HG03520 (cell line): ENCODE measurements at regions not wholly inside any gene's neighbourhood (a gene's known extent, or its start where the extent isn't known, plus 50 kb on each side); places are given as distances from the start of the nearest gene placed in this dataset.

ENCODE experiments used
- ATAC-seq: cut with Tn5 transposase; IDR thresholded peaks from one replicate; pipeline ENCODE4 v1.9.1; 2021; ENCODE audit warnings: mild to moderate bottlenecking, moderate library complexity; ENCODE audit not compliant: unreplicated experiment

DNA sequence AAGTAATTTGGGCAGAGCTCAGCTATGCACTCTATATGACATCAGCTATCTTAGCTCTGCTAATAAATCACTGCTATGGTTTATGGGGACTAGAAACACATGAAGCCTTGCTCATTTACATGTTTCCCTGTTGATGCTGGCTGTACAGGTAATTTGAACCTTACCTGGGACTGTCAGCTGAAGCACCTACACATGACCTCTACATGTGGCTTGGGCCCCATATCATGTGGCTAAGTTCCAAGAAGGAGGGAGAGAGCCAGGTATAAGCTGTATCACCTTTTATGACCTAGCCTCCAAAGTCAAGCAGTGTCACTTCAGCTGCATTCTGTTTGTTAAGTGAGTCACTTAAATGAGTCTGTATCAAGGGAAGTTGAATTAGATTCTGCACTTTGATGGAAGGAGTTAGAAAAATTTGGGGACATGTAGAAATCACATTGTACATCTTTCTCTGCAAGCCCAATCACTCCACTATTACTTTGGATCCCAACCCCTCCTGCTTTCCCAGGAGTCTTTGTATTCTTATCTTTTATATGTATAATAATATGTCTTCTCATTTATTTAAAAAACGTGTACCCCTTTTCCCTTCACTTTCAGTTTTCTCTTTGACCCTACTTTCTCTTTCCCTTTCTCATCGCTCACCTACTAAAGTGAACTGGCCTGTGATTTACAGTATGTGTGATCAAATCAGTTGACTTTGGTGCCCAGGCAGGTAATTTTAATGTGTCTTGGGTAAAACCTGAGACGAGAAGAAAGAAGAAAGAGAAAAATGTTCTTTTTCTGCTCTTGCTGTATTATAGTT, 53.4 kb upstream of the PRKACB start:
- peak; percentile 65 for ATAC-seq

DNA sequence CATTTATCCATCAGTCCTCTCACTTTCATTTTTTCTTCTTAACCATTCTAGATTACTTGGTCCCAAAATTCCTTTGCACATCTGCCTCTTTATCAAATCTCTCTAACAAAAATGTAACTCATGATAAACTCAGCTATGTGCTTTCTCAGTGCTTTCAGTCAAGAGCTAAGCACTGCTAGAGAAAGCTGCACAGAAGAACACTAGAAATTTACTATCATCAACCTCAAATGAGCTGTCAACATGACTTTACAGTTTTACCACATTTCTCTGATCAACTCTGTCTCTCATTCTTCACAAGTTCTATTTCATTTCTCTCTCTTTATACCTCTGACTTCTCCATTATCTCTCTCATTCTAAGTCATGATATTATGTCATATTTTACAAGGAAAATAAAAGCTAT, 54.2 kb upstream of the PRKACB start:
- no peak for ATAC-seq

DNA sequence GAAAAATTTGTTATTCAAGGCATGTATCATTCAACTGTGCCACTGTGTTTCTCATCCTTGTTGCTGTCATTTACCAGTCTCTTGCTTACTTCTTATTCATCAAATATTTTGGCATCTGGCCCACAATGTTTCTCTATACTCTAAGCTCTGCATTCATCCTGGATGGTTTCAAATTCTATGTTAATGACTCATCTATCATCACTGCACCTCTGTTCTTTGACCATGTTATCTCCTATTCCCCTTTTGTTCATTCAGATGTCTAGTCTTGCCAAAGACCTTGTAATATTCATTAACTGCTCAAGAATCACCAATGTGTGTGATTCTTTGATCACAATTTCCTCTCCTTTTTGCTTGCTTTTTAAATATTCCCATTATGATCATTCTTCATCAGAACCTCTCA, 54.6 kb upstream of the PRKACB start:
- no peak for ATAC-seq

DNA sequence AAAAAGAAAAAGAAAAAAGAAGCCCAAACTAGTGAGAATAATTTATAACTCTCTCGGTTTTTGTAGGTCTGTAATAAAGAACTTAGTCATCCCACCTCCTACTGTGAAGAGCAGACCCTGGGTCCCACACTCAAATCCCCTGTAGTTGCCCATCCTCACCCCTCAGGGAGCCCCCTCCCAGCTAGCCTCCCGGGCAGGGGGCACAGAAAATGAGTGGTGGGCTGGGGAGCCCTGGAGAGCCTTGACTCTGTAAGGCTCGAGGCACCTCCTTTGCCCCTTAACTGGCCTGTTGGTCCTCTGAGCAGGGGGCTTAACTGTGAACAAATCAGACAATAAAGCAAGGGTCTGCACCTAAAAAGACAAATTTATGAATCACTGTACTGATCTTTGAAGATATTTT, 57.5 kb upstream of the PRKACB start:
- ATAC-seq: no peak

DNA sequence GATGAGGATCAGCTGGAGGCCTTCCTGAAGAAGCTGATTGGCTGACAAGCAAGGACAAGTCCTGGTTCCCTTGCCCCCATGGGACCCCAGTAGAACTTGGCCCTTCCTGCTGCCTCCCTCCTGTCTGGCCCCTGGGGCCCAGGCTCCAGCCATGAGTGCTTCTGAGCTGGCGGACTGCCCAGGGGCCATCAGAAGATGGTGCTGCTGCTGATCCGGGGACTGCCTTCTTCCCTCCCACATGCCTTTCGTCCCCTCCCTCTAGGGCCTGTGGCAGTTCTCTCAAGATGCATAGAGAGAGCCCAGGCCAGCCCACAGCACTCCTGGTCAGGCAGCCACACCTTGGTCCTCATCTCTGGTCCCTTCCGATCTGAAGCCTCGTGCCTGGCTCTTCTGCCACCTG, 57.9 kb upstream of the PRKACB start:
- no peak for ATAC-seq

DNA sequence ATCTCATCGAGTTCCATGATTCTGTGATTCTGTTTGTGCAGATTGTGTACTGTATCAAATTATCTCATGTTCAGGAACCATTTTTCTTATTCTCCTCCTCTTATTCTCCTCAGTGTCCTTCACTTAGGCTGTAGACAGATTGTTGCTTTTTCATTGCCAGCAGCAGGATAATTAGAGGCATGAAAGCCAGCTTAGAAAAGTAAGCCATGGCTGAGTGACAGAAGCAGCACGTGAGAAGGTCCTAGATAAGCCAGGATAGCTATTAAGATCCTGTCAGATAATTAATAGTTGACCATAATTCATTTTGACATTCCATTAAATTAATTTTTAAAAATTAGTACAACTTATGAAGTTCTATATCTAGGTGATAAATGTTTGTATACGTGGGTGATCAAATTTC, 60.8 kb upstream of the PRKACB start:
- ATAC-seq: no peak

DNA sequence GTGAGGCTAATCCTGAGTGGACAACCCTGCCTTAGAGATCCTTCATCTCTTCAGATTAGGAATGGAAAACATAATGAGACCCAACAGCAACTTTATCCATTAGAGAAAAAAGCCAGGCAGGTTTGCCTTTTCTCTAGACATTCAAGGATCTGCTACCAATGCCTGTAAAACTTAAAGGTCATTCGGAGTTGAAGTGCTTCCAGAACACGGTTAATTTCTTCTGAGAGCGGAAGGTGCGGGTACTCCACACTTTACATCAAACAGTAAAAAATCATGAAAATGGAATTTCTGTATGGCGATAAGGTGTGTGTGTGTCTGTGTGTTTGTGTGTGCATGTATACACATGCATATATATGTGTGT, 65.2 kb upstream of the PRKACB start:
- no peak for ATAC-seq

DNA sequence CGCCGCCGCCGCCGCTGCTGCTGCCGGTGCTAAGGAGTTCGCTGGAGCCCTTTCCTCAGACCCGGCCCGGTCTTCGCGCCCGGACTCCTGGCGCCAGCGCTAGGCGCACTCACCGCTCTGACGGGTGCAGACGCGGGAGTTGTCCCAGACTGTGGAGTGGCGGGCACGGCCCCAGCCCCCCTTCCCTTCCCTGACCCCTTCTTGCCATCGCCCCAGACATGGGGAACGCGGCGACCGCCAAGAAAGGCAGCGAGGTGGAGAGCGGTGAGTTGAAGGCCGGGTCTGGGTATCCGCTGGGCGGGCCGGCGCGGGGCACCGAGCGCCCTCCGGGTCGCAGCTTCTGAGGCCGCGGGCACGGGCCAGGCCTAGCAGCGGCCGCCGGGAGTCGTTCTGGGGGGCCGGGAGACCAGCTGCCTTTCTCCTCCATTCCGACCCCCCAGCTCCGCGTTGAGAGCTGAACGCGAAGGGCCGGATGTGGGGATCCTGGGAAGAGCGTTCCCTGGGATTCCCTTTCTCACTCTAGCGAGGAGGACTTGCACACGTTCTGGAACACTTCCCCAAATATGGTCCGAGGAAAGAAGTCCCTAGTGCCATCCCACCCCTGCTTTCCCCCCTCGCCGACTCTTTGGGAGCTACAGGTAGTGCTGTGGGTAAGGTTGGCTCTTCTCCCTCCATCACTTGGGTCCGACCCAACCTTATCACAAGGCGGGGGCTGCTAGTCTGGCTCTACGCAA, 65.8 kb upstream of the PRKACB start:
- ATAC-seq: peak; percentile 30

DNA sequence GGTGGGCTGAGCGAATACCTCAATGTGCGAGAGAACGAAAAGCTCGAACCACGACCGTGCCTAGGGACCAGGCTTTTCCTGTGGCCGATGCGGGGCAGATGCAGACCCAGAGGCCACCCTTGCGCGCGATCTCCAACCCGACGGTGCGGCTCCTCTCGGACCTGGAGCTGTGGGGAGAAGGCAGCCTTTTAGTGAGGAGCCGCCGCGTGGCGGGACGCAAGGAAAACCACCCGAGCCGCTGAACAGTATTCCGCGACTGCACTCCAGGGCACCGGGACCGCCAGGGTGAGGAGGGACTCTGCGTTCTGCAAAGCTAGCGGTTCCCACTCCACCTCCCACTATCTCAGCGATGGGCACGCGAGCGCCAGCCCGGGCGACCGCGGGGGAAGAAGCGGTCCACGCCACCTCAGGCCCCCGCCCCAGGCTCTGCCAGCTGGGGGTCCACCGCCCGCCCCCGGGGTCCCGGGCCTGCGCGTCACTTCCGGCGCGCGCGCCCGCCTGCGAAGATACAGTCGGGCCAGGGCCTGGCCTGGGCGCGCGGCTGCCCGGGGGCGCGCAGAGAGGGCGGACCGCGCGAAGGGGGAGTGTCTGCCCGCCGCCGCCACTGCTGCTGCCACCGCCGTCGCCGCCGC, 66.5 kb upstream of the PRKACB start:
- peak; percentile 93 for ATAC-seq

DNA sequence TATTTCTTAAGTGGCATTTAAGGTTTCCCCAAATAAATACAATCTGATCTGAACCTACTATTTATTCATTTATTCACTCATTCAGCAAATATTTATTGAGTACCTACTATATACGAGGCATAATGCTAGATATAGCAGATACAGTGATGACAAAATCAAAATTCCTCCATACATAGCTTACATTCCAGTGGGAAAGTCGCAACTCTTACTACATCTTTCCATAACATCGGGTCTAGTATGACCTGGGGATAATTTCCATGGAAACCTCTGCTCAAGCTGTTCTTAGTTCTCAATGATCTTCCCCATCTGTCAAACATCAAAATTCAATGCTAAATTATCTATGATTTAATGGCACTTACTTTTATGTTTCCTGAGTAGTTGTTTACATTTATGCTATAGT, 70.8 kb upstream of the PRKACB start:
- ATAC-seq: no peak

DNA sequence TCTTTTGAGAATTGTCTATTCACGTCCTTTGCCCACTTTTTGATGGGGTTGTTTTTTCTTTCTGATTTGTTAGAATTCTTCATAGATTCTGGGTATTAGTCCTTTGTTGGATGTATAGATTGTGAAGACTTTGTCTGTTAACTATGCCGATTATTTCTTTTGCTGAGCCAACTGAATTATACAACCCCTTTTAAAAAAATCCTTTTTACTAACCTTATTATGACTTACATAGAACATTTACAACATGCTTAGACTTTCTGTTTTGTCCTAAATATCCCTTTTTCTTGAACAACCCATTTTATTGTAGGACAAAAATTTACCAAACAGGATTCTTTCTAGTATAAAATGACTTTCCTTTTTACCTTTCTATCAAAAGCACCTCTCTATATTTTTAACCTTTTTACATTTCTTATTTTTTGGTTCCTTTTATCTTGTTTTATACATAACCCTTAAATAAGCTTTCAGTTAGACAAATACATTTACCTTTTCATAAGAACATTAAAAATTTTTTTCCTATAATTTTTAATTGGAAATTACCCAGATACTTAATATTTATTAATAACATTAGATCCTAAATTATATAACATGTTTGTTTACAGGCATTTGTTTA, 70.4 kb upstream of the TTLL7 start:
- no peak for ATAC-seq

DNA sequence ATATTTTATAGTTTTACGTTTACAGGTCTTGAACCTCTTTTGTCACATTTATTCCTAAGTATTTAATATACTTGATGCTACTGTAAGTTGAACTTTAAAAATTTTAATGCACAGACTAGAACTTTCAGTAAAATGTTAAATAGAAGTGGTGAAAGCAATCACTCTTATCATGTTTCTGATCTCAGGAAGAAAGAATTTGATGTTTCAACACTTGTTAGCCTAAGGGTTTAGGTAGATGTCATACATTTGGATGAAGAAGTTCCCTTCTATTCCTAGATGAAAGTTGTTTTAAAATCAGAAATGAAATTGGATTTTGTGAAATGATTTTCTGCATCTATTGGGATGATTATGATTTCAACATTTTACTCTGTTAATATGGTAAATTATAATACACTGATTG, 63.6 kb upstream of the TTLL7 start:
- ATAC-seq: no peak

DNA sequence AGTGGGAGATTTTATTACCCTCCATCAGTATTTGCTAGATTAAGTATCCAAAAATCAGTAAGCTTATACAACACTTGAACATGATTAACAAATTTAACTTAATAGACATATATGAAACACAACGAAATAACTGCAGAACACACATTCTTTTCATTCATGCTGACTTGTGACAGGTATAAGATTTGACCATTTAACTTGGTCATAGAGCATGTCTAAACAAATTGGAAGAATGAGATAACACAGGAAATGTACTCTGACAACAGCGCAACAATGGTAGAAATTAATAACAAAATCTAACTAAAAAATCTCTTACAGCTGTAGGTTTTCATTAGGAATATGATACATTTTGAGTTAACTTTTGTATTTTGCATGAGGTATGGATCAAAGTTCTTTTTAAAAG, 62.4 kb upstream of the TTLL7 start:
- ATAC-seq: no peak

DNA sequence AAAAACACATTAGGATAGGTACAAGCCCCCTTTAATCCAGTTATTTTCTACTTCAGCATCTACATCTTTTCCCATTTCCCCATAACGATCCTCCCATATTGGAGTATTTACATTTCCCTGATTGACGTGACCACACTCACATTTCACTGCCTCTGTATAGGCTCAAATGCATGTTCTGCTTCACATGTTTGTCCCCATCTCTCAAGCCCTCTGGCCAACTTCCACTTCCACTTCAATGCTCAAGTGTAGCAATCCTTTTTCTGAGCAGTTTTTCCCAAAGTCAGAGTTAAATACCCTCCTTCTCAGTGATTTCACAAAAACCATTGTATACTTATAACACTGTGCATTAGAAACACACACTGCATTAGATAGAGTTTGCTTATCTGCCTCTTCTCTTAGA, 61.8 kb upstream of the TTLL7 start:
- ATAC-seq: no peak

DNA sequence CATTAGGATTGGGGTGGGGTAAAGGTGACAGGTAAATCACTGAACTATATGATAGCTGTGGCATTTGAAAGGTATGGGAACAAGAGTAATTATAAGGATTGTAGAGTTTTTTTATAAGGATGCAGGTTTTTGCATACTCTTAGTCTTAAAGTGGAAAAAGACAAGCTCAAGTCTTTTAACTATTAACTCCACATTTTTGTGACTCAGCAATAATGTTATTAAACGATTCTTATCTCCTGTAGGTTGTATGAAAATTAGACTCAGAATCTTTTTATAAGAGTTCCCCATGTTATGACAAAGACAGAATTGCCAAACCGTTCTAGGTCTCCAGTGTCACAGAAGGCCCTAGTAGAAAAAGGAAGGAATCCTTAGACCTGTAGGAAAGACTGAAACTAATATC, 49.9 kb upstream of the TTLL7 start:
- no peak for ATAC-seq
